ENCODE measurements at regions not wholly inside any gene's neighbourhood (a gene's known extent, or its start where the extent isn't known, plus 50 kb on each side); places are given as distances from the start of the nearest gene placed in this dataset.
A peak's percentile ranks its signal among the peaks of the same experiment; 100 is the strongest.

DNA sequence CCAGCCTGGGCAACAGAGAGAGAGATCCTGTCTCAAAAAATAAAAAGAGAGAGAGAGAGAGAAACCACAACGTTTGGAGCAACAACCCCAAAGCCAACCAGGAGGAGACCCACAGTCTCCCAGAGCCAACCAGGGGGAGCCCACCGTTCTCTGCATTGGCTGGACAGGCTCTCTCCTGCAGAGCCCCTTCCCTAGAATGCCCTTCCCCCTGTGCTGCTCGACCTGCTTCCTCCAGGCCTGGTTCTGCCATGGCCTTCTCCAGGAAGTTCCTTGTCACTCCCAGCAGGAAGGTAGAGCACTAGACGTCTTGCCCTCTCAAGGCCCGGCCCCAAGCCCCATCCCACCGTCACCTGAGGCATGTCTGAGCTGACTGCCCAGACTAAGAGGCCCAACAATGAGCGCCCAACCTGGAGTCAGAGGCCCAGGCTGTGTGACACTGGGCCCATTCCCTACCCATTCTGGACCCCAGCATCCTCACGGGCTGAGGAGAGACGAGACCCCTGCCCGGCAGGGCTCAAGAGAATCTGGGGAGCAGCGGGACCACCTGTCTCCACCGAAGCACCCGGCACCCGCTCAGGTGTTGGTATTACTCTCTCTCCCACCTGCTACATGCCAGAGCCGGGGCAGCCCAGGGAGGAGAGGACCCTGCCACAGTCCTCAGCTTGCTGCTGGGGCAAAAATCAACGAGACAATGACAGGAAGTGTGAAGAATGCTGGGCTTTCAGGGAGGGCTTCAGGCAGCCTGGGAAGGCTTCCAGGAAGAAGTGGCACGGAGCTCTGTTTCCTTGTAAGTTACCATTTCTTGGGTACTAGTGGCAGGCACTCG, 61.2 kb downstream of the DIO3 start:
- TF ChIP-seq, protein P1, sequence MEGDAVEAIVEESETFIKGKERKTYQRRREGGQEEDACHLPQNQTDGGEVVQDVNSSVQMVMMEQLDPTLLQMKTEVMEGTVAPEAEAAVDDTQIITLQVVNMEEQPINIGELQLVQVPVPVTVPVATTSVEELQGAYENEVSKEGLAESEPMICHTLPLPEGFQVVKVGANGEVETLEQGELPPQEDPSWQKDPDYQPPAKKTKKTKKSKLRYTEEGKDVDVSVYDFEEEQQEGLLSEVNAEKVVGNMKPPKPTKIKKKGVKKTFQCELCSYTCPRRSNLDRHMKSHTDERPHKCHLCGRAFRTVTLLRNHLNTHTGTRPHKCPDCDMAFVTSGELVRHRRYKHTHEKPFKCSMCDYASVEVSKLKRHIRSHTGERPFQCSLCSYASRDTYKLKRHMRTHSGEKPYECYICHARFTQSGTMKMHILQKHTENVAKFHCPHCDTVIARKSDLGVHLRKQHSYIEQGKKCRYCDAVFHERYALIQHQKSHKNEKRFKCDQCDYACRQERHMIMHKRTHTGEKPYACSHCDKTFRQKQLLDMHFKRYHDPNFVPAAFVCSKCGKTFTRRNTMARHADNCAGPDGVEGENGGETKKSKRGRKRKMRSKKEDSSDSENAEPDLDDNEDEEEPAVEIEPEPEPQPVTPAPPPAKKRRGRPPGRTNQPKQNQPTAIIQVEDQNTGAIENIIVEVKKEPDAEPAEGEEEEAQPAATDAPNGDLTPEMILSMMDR (IDR thresholded peaks at IDR 0.05; ENCODE audit: unreplicated experiment) = no peak
- Mint-ChIP-seq H3K27me3 (ENCODE audit: unreplicated experiment) (peaks cover 11% of the 10 kb centered on the region), H3K36me3 (ENCODE audit: low read depth, unreplicated experiment) (no peaks in the 10 kb centered on the region), H3K4me1 (ENCODE audit: unreplicated experiment) (peaks cover 25% of the 10 kb centered on the region), H3K9me3 (ENCODE audit: unreplicated experiment) (no peaks in the 10 kb centered on the region), H3K27ac (ENCODE audit: unreplicated experiment) (no peak overlapping the region), H3K4me3 (ENCODE audit: unreplicated experiment) (no peak overlapping the region)
- DNase-seq (ENCODE audit: low spot score) = no peak

DNA sequence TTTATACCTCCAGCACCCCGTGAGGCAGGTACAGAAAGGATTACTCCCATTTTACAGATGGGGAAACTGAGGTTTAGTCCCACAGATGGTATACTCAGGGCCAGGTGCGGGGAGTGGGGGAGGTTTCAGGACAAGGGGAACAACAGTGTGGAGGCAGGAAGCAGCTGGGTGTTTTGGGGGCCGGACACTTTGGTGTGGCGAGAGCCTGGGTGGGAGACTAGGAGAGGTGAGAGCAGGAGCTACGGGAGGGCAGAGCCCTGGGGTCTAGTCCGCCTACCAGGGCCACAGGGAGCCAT, 61.7 kb downstream of the DIO3 start:
- H3K4me3 Mint-ChIP-seq (ENCODE audit: unreplicated experiment) = no peak overlapping the region
- H3K36me3 Mint-ChIP-seq (ENCODE audit: low read depth, unreplicated experiment) = no peaks in the 10 kb centered on the region
- peaks cover 25% of the 10 kb centered on the region for H3K4me1 Mint-ChIP-seq (ENCODE audit: unreplicated experiment)
- peaks cover 11% of the 10 kb centered on the region for H3K27me3 Mint-ChIP-seq (ENCODE audit: unreplicated experiment)
- TF ChIP-seq, protein P1 (IDR thresholded peaks at IDR 0.05; ENCODE audit: unreplicated experiment) = no peak
- DNase-seq (ENCODE audit: low spot score) = no peak
- peak overlapping the region; percentile 42 for H3K27ac Mint-ChIP-seq (ENCODE audit: unreplicated experiment)
- H3K9me3 Mint-ChIP-seq (ENCODE audit: unreplicated experiment) = no peaks in the 10 kb centered on the region

DNA sequence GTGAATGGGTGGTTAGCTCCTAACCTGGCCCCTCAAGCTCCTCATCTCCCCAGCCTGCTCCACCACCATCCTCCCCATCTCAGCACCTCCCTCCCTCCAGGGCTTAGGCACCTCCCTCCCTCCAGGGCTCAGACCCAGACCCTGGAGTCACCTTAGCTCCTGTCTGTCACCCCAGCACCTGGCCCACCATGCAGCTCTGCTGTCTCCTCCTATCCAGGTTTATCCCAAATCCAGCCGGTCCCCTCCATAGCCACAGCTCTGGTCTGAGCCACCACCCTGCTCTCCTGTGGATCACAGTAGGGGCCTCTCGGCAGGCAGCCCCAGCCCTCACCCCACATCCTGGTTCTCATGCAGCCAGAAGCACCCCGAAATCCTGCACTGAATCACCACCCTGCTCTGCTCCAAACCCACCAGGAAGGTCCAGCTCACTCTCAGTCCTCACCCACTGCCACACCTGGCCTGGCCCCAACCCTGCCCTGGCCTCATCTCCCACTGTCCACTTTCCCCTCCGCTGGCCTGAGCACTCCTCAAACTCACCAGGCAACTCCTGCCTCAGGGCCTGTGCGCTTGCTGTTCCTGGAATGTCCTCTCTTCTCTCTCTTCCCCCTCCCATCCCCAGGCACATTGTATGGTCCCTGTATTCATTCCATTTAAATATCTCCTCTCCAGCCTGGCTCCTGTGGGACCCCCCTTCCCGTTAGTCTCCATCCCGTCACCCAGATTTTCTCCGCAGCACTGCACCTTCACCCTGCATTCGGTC, 62.6 kb downstream of the DIO3 start:
- TF ChIP-seq, protein P1 (IDR thresholded peaks at IDR 0.05; ENCODE audit: unreplicated experiment) = no peak
- no peaks in the 10 kb centered on the region for H3K36me3 Mint-ChIP-seq (ENCODE audit: low read depth, unreplicated experiment)
- H3K4me3 Mint-ChIP-seq (ENCODE audit: unreplicated experiment) = no peak overlapping the region
- H3K27ac Mint-ChIP-seq (ENCODE audit: unreplicated experiment) = no peak overlapping the region
- H3K27me3 Mint-ChIP-seq (ENCODE audit: unreplicated experiment) = peaks cover 11% of the 10 kb centered on the region
- peaks cover 25% of the 10 kb centered on the region for H3K4me1 Mint-ChIP-seq (ENCODE audit: unreplicated experiment)
- no peak for DNase-seq (ENCODE audit: low spot score)
- H3K9me3 Mint-ChIP-seq (ENCODE audit: unreplicated experiment) = no peaks in the 10 kb centered on the region

DNA sequence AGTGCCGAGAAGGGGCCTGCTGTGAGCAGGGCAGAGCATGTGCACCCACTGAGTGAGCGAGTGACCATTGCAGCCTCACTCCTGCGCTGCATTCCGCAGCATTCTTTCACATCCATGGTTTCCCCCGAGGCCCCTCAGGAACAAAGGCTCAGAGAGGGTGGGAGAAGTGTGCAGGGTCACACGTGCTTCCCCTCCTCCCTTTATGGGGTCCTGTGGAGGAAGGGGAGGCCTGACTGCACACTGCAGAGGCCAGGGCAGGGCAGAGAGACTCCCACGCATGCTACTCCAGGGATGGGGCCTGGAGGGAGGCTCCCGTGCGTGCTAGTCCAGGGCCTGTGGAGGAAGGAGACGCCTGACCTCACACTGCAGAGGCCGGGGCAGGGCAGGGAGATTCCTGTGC, 63.2 kb downstream of the DIO3 start:
- Mint-ChIP-seq H3K36me3 (ENCODE audit: low read depth, unreplicated experiment) (no peaks in the 10 kb centered on the region), H3K27ac (ENCODE audit: unreplicated experiment) (no peak overlapping the region), H3K9me3 (ENCODE audit: unreplicated experiment) (no peaks in the 10 kb centered on the region), H3K4me3 (ENCODE audit: unreplicated experiment) (no peak overlapping the region), H3K4me1 (ENCODE audit: unreplicated experiment) (peaks cover 25% of the 10 kb centered on the region), H3K27me3 (ENCODE audit: unreplicated experiment) (peaks cover 11% of the 10 kb centered on the region)
- no peak for DNase-seq (ENCODE audit: low spot score)
- TF ChIP-seq, protein P1 (IDR thresholded peaks at IDR 0.05; ENCODE audit: unreplicated experiment) = no peak

Data from endothelial cell (in vitro differentiated cells).